Stimulated activated CD8-positive, alpha-beta memory T cell treated with anti-CD3 and anti-CD28 coated beads, Interleukin-15, amount 100 ng/mL, for 4 hours (primary cell): ENCODE measurements at regions not wholly inside any gene's neighbourhood (a gene's known extent, or its start where the extent isn't known, plus 50 kb on each side); places are given as distances from the start of the nearest gene placed in this dataset.
"Not testable (repeated sequence)": the region's sequence is repeated elsewhere in the genome, so short reads cannot be mapped to it uniquely, and the experiment has no call there.

ENCODE experiments used
- DNase-seq, 2 donors: peaks; one replicate each; pipeline ENCODE4 v3.0.0-alpha.2; 2020; ENCODE audit warnings: low read depth in 2 of 2

DNA sequence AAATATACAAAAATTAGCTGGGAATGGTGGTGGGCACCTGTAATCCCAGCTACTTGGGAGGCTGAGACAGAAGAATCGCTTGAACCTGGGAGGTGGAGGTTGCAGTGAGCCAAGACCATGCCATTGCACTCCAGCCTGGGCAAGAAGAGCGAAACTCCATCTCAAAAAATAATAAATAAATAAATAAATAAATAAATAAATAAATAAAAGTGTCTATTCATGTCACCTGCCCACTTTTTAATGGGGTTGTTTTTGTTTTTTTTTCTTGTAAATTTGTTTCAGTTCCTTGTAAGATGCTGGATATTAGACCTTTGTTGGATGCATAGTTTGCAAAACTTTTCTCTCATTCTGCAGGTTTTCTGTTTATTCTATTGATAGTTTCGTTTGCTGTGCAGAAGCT is 71.9 kb upstream of the KCNAB1 start:
- DNase-seq, result not testable (repeated sequence)

DNA sequence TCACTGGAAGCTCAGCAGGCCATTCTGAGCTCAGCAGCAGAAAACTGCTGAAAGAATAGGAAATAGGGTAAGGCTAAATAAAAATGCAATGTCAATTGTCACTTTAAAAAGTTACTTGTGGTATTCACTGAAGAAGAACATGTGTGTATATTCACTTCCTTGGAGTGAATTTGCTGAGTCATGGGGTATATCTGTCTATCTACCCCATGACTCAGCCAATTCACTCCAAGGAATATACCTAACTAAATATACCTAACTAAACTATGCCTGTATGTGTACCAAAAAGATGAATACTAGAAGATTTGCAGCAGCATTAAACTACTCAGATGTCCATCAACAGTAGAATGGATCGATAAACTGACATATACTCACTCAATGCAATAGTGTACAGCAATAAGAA is 69.5 kb upstream of the KCNAB1 start:
- DNase-seq, result no peak

DNA sequence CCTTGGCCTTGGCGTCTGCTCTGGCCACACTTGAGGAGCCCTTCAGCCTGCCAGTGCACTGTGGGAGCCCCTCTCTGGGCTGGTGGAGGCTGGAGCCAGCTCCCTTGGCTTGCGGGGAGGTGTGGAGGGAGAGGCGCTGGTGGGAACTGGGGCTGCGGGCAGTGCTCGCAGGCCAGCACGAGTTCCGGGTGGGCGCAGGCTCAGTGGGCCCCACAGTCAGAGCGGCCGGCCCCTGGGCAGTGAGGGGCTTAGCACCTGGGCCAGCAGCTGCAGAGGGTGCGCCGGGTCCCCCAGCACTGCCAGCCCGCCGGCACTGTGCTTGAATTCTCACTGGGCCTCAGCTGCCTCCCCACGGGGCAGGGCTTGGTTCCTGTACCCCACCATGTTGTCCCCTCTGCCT is 68.7 kb upstream of the KCNAB1 start:
- no peak for DNase-seq

DNA sequence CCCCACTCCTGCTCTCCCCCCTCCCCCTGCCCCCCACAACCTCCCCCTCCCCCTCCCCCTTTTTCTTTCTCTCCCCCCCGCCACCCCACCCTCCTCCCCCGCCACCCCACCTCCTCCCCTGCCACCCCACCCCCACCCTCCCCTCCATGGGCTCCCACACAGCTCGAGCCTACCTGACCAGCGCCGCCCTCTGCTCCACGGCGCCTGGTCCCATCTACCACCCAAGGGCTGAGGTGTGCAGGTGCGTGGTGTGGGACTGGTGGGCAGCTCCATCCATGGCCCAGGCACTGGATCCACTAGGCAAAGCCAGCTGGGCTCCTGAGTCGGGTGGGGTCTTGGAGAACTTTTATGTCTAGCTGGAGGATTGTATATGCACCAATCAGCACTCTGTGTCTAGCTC is 68.3 kb upstream of the KCNAB1 start:
- DNase-seq, result no peak

DNA sequence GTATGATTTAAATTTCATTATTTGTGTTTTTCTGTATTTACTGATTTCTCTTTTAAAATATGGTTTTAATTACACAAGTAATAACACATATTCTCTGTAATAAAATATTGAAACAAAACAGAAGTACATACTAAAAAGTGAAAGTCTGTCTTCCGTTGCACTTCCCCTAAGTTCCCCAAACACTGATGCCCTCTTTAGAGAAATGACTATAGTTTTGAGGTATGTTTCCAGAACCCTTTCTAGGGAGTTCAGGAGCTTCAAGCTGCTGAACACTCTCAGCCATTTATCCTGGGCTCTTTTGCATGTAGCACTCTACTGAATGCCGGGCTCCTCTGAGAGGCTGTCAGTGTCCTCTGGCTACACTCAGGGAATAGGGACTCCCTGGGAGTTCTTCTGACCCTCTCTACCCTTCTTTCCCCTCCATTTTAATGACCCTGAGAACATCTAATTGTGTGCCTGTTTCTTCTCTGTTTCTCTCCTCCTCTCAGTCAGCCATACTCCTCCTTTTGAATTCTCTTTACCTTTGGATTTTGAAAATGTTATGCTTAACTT is 60.4 kb upstream of the KCNAB1 start:
- no peak for DNase-seq

DNA sequence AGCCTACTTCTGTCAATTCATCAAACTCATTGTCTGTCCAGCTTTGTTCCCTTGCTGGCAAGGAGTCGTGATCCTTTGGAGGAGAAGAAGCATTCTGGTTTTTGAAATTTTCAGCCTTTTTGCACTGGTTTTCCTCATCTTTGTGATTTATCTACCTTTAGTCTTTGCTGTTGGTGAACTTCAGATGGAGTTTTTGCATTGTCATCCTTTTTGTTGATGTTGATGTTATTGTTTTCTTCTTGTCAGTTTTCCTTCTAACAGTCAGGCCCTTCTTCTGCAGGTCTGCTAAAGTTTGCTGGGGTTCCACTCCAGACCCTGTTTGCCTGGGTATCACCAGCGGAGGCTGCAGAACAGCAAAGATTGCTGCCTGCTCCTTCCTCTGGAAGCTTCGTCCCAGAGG is 52.2 kb upstream of the KCNAB1 start:
- DNase-seq, result not testable (repeated sequence)

DNA sequence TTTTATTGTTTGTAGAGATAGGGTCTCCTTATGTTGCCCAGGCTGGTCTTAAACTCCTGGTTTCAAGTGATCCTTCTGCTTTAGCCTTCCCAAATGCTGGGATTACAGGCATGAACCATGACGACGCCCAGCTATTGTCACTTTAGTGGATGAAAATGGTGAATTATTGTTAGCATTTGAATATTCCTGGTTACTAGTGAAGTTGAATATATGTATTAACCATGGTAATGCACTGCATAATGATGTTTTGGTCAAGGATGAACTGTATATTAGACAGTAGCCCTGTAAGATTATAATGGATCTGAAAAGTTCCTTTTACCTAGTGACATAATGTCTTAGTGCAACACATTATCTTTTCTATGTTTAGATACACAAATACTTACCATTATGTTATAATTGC is 50.4 kb upstream of the KCNAB1 start:
- no peak for DNase-seq
